ENCODE measurements at regions not wholly inside any gene's neighbourhood (a gene's known extent, or its start where the extent isn't known, plus 50 kb on each side); places are given as distances from the start of the nearest gene placed in this dataset.

GRCh38 chr4:143091862-143092261, 92.9 kb upstream of the USP38 start:
- no peak for TF ChIP-seq TAF1 (IDR thresholded peaks at IDR 0.05; ENCODE audit: borderline replicate concordance, low read depth, low read length)
- TF ChIP-seq RAD21 (IDR thresholded peaks at IDR 0.05; ENCODE audit: insufficient read depth, low read depth, low read length) = no peak
- TF ChIP-seq CTCF (IDR thresholded peaks at IDR 0.05 in 2 of 3, conservative IDR thresholded peaks at IDR 0.05 in 1 of 3; ENCODE audit: control insufficient read depth in 2 of 3, extremely low read depth in 1 of 3, insufficient read depth in 1 of 3, low read depth in 3 of 3, low read length in 3 of 3) = no peak
- TF ChIP-seq ZNF24 (IDR thresholded peaks at IDR 0.05) = no peak
- TF ChIP-seq POLR2A (IDR thresholded peaks at IDR 0.05; ENCODE audit: low read depth, low read length) = no peak
- TF ChIP-seq USF2 (IDR thresholded peaks at IDR 0.05; ENCODE audit: borderline replicate concordance, low read depth, low read length) = no peak
- TF ChIP-seq SREBF2 (IDR thresholded peaks at IDR 0.05; ENCODE audit: low read length) = no peak
- no peak for TF ChIP-seq CREB1 (IDR thresholded peaks at IDR 0.05; ENCODE audit: low read depth)
